ENCODE measurements at regions not wholly inside any gene's neighbourhood (a gene's known extent, or its start where the extent isn't known, plus 50 kb on each side); places are given as distances from the start of the nearest gene placed in this dataset.

- TF ChIP-seq CTCF (IDR thresholded peaks at IDR 0.05; ENCODE audit: insufficient read depth, low read depth, low read length) (no peak), EZH2 (IDR thresholded peaks at IDR 0.05; ENCODE audit: insufficient read depth, low read length) (no peak)
These were observed 130.8 kb upstream of the SFRP2 start for GRCh38 chr4:153919667-153920066.
